H1 (cell line): ENCODE measurements at regions not wholly inside any gene's neighbourhood (a gene's known extent, or its start where the extent isn't known, plus 50 kb on each side); places are given as distances from the start of the nearest gene placed in this dataset.

ENCODE experiments used
- BACH1 ChIP-seq: IDR thresholded peaks from 2 replicates; pipeline ENCODE4 v1.6.1; 2012; ENCODE audit warnings: low read length, improper control_type of control experiment
- CHD7 ChIP-seq: fragments of 300-600 bp; sonication (generic); IDR thresholded peaks from 2 replicates; pipeline ENCODE4 v1.7.1; 2012; ENCODE audit warnings: low read length, moderate library complexity, mild to moderate bottlenecking, inconsistent platforms; ENCODE audit not compliant: insufficient replicate concordance
- GTF2F1 ChIP-seq: IDR thresholded peaks from 2 replicates; pipeline ENCODE4 v1.6.1; 2012; ENCODE audit warnings: low read depth, low read length, improper control_type of control experiment, borderline replicate concordance
- MAFK ChIP-seq: IDR thresholded peaks from 2 replicates; pipeline ENCODE4 v1.6.1; 2012; ENCODE audit warnings: low read depth, mild to moderate bottlenecking, improper control_type of control experiment, low read length
- POU5F1 ChIP-seq: IDR thresholded peaks from 2 replicates; pipeline ENCODE4 v1.6.1; 2011; ENCODE audit warnings: low read depth, mild to moderate bottlenecking, low read length, moderate library complexity
- RNF2 ChIP-seq: fragments of 200-900, 300-1000 bp; sonication (generic); IDR thresholded peaks from 2 replicates; pipeline ENCODE4 v1.7.1; 2016; ENCODE audit warnings: borderline replicate concordance, low read depth, mild to moderate bottlenecking, antibody characterized with exemption, low read length; ENCODE audit not compliant: poor library complexity, severe bottlenecking; ENCODE audit errors: missing control alignments
- SP2 ChIP-seq: IDR thresholded peaks from 2 replicates; pipeline ENCODE4 v1.6.1; 2012; ENCODE audit warnings: mild to moderate bottlenecking, low read length, inconsistent platforms
- SRF ChIP-seq: IDR thresholded peaks from 2 replicates; pipeline ENCODE4 v1.6.1; 2011; ENCODE audit warnings: mild to moderate bottlenecking, low read depth, low read length, moderate library complexity
- TEAD4 ChIP-seq: IDR thresholded peaks from 2 replicates; pipeline ENCODE4 v1.6.1; 2012; ENCODE audit warnings: low read depth, low read length, inconsistent platforms, mixed read lengths
- TF ChIP-seq, protein P1 (sequence below): IDR thresholded peaks from 2 replicates; pipeline ENCODE4 v1.6.1; 2012; ENCODE audit warnings: low read length, inconsistent platforms

DNA sequence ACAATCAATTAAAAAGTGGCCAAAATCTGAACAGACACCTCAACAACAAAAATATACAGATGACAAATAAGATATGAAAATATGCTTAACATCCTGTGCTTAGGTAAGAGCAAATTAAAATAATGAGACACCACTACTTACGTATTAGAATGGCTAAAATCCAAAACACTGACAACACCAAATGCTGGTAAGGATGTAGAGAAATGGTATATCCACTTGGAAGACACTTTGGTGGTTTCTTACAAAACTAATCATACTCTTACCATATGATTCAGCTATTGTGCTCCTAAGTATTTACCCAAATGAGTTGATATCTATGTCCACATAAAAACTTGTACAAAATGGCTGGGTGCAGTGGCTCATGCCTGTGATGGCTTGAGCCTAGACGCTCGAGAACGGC, 51.7 kb upstream of the ZNF599 start (continued):
- TF ChIP-seq, protein P1, sequence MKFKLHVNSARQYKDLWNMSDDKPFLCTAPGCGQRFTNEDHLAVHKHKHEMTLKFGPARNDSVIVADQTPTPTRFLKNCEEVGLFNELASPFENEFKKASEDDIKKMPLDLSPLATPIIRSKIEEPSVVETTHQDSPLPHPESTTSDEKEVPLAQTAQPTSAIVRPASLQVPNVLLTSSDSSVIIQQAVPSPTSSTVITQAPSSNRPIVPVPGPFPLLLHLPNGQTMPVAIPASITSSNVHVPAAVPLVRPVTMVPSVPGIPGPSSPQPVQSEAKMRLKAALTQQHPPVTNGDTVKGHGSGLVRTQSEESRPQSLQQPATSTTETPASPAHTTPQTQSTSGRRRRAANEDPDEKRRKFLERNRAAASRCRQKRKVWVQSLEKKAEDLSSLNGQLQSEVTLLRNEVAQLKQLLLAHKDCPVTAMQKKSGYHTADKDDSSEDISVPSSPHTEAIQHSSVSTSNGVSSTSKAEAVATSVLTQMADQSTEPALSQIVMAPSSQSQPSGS = no peak
- TF ChIP-seq SRF (no peak), RNF2 (no peak), POU5F1 (no peak), GTF2F1 (no peak), TEAD4 (no peak), SP2 (no peak), MAFK (no peak), CHD7 (no peak), BACH1 (no peak)
